Endometrial microvascular endothelial cells (primary cell): ENCODE measurements at regions not wholly inside any gene's neighbourhood (a gene's known extent, or its start where the extent isn't known, plus 50 kb on each side); places are given as distances from the start of the nearest gene placed in this dataset.
"Not testable (repeated sequence)": the region's sequence is repeated elsewhere in the genome, so short reads cannot be mapped to it uniquely, and the experiment has no call there.

Experiments
- in situ Hi-C: cut with HindIII; loops from 2 replicates; pipeline ENCODE4 v1.10.0; 2017; ENCODE audit warnings: low sequenced_read_pairs, low pct_unique_long_range_greater_than_20kb; ENCODE audit errors: inconsistent ontology term

GRCh38 chr3:177370246-177370822 is 173.1 kb upstream of the TBL1XR1 start:
- in situ Hi-C loops = no loop called here

- in situ Hi-C loops = no loop called here
Observed at GRCh38 chr3:177371146-177371545, 173.9 kb upstream of the TBL1XR1 start.

- in situ Hi-C loops = no loop called here
Observed at GRCh38 chr3:177371888-177372287, 174.6 kb upstream of the TBL1XR1 start.

GRCh38 chr3:177374323-177374722 is 177.0 kb upstream of the TBL1XR1 start:
- in situ Hi-C loops = no loop called here

GRCh38 chr3:177375316-177375715 is 178.0 kb upstream of the TBL1XR1 start:
- in situ Hi-C loops = no loop called here

GRCh38 chr3:177377166-177377565 is 179.9 kb upstream of the TBL1XR1 start:
- in situ Hi-C loops = no loop called here

- in situ Hi-C loops = no loop called here
Observed at GRCh38 chr3:177378168-177378567, 180.9 kb upstream of the TBL1XR1 start.

GRCh38 chr3:177379045-177379444 is 181.8 kb upstream of the TBL1XR1 start:
- in situ Hi-C loops = no loop called here

GRCh38 chr3:177381070-177381469 is 183.8 kb upstream of the TBL1XR1 start:
- in situ Hi-C loops = no loop called here

- in situ Hi-C loops = no loop called here
Observed at GRCh38 chr3:177382944-177383343, 185.7 kb upstream of the TBL1XR1 start.

GRCh38 chr3:177385186-177385585 is 187.9 kb upstream of the TBL1XR1 start:
- in situ Hi-C loops = no loop called here

- in situ Hi-C loops = no loop called here
Observed at GRCh38 chr3:177385831-177386301, 188.6 kb upstream of the TBL1XR1 start.

- in situ Hi-C loops = no loop called here
Observed at GRCh38 chr3:177388209-177388608, 190.9 kb upstream of the TBL1XR1 start.

GRCh38 chr3:177394231-177395024 is 197.1 kb upstream of the TBL1XR1 start:
- in situ Hi-C loops = not testable (repeated sequence)

- in situ Hi-C loops = no loop called here
Observed at GRCh38 chr3:177396733-177397132, 199.5 kb upstream of the TBL1XR1 start.

- in situ Hi-C loops = no loop called here
Observed at GRCh38 chr3:177401375-177401774, 204.1 kb upstream of the TBL1XR1 start.

- in situ Hi-C loops = no loop called here
Observed at GRCh38 chr3:177402533-177402932, 205.3 kb upstream of the TBL1XR1 start.

GRCh38 chr3:177405191-177405672 is 207.9 kb upstream of the TBL1XR1 start:
- in situ Hi-C loops = no loop called here

GRCh38 chr3:177410730-177411129 is 213.4 kb upstream of the TBL1XR1 start:
- in situ Hi-C loops = no loop called here

- in situ Hi-C loops = no loop called here
Observed at GRCh38 chr3:177411201-177411600, 213.9 kb upstream of the TBL1XR1 start.
